ENCODE measurements at regions not wholly inside any gene's neighbourhood (a gene's known extent, or its start where the extent isn't known, plus 50 kb on each side); places are given as distances from the start of the nearest gene placed in this dataset.
"Not testable (repeated sequence)": the region's sequence is repeated elsewhere in the genome, so short reads cannot be mapped to it uniquely, and the experiment has no call there.

- no peak for DNase-seq
Measured at GRCh38 chr6:104486035-104486434, 373.7 kb downstream of the HACE1 start.

GRCh38 chr6:104484626-104485025, 375.1 kb downstream of the HACE1 start:
- no peak for DNase-seq

DNA sequence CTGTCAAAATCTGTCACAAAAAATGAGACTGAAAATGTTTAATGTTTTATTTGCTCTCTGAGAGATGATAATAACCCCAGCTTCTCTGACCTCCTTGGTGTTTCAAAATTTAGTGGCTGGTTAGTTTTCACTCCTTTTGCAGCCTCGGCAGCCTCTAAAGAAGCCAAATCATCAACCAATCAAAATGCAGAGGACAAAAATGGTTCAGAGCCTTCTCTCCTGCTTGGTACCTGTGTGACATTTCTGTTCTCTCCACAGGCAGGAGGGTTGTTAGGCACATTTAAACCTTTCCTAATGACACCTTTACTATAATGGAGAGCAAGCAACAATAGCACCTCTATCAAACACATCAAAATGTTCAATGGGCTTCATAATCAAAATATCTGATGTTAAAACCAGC, 375.5 kb downstream of the HACE1 start:
- DNase-seq = no peak

GRCh38 chr6:104483225-104483834, 376.4 kb downstream of the HACE1 start:
- no peak for DNase-seq

GRCh38 chr6:104477569-104477968, 382.1 kb downstream of the HACE1 start:
- no peak for DNase-seq

DNA sequence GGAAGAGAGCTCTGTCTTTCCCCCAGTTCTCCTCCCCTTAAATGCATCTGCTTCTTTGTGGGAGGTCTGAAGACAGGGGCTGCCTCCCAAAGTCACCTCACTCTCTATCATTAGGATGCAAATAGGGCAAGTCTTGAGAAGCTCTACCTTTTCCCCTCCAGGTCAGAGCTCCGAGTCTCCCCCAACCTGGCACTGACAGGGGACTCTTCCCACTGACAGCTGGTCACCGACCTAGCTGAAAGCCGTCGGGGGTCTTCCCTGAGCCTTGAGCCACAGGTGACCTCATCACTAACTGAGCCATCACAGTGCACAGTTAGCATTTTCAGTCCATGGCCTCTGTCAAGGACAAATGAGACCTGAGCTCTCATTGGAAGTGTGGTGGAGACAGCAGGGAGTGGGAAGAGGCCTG, 386.7 kb downstream of the HACE1 start:
- no peak for DNase-seq

DNA sequence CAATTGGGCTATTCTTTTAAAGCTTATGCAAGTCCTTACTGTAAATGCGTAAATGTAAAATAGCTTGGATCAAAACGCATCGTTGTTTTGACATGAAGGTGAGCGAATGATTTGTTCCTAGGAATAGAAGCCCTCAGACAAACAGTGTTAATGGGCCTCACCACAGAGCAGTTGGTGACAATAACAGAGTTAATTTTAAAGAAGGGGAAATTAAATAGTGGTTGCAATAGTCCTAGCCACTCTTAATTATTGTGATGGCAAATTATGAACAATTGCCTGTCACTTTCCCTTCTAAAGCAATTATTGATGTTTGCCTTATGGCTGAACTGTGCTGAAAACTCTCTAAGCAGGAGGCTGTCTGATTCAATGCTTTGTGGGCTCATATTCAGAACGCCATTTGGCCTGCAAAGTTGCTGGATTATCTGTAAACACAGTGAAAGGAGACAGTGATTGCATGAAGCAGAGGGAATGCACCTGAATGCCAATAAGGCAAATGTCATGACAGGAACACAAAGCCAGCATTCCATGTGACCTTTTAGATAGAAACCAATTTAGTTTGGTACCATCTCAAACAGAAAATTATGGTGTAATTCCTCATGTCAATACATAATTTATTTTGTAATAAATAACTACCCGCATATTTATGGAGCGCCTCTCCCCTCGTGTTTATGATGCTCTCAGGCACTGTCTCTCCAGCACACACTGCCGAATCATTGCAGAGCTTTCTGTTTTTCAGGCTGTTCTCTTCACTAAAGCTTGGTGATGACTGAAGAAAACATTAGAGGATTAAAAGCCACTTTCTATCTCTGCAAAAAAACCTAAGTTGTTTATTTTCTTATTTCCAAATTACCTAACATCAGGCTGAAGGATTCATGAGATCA, 387.5 kb downstream of the HACE1 start:
- DNase-seq = peak; percentile 95

- DNase-seq = no peak
Measured at GRCh38 chr6:104466306-104466705, 393.4 kb downstream of the HACE1 start.

DNA sequence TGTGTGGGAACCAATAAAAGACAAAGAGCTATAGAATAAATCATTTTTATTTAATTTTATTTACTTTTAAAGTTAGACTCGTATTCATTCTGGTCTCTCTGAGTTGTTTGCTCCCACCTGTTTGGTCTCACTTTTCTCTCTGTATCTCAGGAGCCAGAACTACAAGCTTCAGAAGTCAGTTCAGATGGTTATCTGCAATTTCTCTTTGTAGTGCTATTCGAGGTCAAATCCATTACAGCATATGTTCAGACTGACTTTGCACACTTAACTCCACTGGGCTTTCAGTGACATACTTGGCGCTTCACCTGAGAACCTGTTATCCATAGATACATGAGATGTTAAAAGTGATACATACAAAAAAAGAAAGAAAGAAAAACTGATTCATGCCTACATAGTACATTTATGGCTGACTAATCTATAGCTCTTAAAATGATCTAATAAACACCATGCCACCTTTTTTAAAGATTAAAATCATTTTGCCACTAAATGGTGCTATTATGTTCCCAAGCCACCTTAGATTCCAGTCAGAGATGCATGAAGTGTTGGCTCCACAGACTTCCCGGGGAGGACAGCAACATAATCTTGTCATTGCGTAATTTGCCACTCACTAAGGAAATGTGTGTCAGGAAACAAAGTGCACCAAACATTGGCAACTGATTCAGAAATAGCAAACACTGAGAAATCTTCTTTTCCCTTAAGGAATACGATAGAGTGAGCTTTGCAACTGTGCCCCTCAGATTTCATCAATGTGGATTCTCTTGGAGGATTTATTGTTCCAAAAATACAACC, 396.7 kb downstream of the HACE1 start:
- DNase-seq = no peak

GRCh38 chr6:104460738-104461483, 398.8 kb downstream of the HACE1 start:
- no peak for DNase-seq

DNA sequence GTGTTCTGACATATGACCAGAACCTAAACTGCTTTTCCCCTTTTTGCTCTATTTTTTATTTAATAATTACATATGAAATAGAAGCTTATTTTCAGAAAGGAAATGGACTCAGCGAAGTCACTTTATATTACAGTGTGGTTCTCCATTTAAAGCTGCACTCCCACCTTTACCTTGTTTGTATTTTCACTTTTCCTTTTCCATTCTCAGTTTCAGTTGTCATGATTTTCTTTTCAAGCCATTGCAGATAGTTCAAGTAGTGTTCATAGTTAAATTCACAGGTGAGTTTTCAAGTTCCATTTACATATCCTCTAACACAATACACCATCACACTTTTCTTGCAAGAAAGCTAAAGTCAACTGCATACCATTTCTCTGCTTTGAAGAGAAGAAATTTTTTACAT, 400.2 kb downstream of the HACE1 start:
- DNase-seq = no peak

DNA sequence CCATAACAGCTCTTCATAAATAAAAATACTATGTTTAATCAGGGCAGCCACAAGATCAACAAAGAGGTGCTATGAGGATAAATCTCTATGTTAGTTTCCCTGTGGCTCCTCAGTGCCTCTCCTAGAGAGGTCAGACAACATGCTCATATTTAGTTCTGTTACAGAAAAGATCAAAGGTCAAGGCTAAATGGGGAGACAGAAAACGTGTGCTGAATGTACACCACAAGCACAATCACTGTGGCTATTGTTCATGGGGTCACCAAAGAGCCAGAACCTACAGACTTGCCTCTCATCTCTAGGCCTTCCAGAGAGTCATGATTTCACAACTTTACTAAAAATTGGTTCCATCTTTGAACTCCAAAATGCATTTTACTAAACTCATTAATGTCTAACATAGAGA, 409.8 kb downstream of the HACE1 start:
- no peak for DNase-seq

- not testable (repeated sequence) for DNase-seq
Measured at GRCh38 chr6:104446101-104447080, 413.3 kb downstream of the HACE1 start.

DNA sequence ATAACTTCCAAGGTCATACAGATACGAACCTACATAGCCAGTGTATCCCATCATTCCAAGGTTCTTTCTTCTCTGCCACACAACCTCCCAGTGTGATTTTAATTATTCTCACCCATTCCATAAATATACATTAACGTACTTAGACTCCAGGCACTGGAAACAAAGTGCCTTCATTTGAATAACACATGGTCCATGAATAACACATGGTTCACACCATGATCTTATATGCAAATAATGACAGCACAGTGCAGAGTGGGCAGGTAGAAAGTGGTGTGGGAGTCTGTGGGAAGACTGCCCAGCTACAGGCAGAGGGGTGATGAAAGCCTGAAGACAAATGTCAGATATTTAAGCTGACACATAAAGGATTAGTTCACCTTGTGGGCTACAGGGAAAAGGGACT, 425.2 kb downstream of the HACE1 start:
- no peak for DNase-seq

- no peak for DNase-seq
Measured at GRCh38 chr6:104431096-104431495, 428.6 kb downstream of the HACE1 start.

GRCh38 chr6:104428184-104428583, 431.5 kb downstream of the HACE1 start:
- DNase-seq = no peak

DNA sequence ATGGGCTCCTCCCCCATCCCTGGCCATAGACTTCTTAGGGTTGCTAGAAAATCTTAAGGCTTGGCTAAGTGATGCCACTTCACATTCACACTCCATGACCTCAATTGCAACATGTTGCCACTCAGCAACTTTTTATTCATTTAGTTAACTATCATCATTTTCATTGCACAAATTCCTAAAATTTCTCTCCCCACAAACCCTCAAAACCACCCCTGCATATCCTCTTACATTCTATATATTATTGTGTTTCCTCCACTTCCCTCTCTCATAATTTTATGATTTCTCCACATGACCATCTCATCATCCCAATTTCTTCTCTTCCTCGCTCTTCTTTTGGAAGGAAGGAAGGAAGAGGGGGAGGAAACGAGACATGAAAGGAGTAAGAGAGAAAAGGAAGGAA, 436.0 kb downstream of the HACE1 start:
- no peak for DNase-seq

GRCh38 chr6:104421650-104422049, 438.1 kb downstream of the HACE1 start:
- DNase-seq = no peak

DNA sequence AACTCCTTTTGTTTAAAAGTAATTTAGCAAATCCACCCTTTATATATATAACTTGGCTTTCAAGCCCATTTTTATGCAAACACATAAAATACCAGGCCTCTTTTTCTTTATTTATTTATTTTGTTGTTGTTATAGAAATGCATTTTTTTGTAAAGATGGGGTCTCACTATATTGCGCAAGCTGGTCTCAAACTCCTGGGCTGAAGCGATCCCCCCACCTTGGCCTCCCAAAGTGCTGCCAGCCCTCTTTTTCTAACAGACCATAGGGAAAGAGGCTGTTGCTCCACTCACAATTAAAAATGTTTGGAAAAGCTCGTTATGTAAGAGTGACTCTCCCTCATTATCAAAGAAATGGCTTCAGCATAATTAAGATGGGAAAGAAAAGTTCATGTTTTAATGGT, 440.9 kb downstream of the HACE1 start:
- no peak for DNase-seq

- DNase-seq = no peak
Measured at GRCh38 chr6:104418125-104418524, 441.6 kb downstream of the HACE1 start.

DNA sequence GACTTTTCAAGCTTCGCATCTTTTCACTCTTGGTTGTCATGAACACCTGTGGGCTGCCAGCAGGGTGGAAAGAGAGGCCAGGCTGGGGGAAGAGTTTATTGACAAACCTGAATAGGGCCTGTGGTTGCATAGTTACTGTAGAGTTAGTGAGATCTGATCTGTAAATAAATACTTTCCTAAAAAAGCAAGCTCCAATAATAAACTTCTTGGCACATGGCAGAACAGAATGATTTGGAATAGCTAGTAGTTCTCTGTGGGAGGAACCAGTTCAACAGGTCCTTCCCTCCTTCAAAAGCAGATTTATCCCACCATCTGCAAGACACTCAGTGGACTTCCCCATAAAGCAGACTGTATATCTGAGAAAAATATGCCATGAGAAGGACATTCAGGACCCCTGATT, 445.0 kb downstream of the HACE1 start:
- DNase-seq = no peak

- no peak for DNase-seq
Measured at GRCh38 chr6:104413767-104414166, 446.0 kb downstream of the HACE1 start.
